GM21825 (cell line): ENCODE measurements at regions not wholly inside any gene's neighbourhood (a gene's known extent, or its start where the extent isn't known, plus 50 kb on each side); places are given as distances from the start of the nearest gene placed in this dataset.

Experiments
- ATAC-seq: cut with Tn5 transposase; IDR thresholded peaks from one replicate; pipeline ENCODE4 v1.9.1; 2021; ENCODE audit warnings: mild to moderate bottlenecking, moderate library complexity; ENCODE audit not compliant: unreplicated experiment

DNA sequence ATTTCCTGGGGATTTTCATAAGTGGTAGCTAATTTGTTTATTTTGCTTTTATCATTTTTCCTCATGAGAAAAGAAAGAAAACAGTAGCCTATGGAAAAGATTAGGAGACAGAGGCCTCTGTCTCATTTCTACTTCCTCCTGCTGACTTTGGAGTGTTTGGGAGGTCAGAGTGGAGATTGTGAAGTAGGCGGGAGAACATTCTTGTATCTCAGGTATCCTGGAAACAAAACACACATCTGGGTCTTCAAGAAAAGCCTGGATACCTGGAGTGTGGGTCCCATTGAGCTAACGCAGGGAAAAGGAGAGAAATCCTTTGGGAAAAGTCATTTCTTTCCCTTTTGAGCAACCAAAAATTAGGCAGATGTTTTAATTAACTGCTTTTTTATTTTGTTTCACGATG lies 161.5 kb upstream of the DMAC1 start:
- ATAC-seq: no peak

- ATAC-seq: no peak
Observed at GRCh38 chr9:7960320-7961050, 160.9 kb upstream of the DMAC1 start.

DNA sequence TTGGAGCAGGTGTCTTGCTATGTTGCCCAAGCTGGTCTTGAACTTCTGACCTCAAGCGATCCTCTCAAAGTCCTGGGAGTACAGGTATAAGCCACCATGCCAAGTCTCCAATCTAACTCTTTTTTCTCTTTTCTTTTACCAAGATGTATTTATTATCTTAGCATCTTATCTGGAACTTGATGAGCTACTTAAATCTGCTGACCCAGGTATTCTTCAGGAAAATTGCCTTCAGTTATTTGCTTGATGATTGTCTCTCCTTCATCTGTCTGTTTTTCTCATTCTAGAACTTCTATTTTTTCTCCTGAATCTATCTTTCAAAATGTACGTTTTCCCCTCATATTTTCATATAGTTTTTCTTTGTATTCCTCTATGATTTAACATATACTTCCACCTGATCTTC lies 158.2 kb upstream of the DMAC1 start:
- no peak for ATAC-seq

DNA sequence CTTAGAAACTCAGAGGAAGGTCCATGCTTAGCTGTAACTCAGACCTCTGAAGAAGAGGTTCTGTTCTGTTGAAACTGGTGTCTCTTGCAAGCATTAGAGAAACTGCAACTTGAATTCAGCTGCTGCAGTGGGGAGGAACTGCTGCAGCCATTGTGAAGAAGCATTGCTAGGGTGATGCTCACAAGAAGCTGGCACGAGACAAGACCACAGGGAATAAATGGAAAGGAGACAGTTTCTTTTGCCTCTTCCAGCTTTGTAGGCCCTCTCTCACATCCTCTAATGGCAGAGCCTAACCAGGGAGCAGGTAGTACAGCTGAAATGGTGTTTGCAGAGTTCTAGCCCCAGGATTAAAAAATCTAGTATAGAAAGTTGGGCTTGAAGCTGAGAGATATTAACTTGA lies 148.0 kb upstream of the DMAC1 start:
- no peak for ATAC-seq

DNA sequence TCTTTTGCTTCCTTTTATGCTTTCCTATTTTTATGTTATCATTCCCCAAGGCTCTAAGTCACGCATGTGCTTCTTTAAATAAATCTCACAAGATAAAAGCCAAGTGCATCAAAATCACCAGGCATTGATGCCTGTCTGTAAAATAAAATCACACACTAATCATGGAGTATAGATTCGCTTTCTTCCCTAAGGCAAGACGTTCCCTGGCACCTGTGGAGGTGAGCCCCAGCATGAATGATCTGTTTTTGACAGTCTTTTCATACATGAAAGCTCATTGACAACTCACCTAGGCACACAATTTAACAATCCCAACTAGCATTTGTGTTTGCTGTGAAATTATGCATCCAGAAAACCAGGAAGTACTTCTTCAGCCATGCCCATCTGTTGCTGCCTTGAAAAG lies 146.9 kb upstream of the DMAC1 start:
- ATAC-seq: no peak

DNA sequence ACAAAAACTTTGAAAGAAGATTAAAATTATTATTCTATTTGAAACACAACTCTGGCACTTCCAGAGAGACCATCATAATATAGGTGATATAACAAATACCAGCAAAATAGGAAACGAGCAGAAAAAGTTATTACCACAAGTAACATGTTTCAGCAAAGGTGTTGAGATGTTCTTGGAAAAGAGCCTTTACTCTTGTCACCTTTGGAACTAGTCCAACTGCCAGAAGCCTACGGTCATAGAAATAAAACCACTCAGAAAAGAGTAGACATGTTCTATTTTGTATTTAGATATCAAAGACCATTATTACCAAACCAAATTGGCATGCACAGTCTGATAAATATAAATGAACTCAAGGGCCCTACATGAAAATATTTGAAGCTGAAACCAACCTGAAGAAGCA lies 145.0 kb upstream of the DMAC1 start:
- ATAC-seq: no peak

DNA sequence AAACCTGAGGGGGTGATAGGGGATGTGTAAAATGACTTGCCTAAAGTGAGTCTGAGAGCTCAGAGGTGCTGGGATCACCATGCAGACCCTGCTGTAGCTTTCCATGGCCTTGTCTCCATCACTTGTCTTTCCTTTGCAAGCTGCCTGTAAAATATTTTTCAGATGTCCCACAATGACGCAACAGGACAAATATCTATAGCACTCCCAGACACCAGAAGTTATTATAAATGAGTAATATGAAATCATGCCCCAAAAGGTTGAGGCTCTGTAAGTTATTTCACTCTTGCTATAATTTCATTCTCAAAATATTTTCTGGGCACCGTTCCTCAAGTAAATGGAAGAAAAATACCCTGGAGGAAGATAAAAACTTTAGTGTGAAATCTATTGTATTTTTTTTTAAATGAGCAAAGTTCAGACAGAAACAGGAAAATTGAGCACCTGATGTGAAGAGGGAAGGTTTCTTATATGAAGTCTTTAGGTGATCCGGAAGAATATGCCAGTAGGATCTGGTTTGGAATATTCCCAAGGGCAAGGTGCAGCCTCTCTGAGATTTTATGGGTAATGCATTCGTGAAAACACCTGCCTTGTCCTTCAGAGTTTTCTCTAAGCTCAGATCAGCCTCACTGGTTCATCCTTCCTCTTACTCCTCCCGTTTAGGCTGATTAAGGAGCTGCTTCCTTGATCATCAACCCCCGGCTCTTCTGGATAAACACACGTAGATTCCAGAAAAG lies 138.3 kb upstream of the DMAC1 start:
- ATAC-seq: no peak

- no peak for ATAC-seq
Observed at GRCh38 chr9:7936996-7937395, 137.4 kb upstream of the DMAC1 start.

GRCh38 chr9:7936163-7936562 lies 136.6 kb upstream of the DMAC1 start:
- ATAC-seq: no peak

DNA sequence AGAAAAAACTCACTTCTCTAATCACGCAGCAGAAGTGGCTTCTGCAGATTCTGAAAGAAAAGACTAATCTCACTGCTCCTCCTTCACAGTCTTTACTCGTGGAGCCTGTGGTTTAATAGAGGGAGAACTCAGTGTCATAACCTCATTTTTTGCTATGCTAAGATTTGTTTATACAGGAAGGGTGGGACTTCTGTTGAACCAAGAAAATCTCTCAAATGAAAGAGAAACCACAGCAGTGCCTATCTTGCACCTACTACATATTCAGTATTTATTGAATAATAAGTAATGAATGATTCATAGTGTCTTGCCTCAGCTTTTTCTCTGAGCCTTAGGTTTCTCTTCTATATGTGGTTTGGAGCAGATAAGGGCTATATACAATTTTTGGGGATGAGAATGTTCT lies 136.1 kb upstream of the DMAC1 start:
- ATAC-seq: peak; percentile 70

- ATAC-seq: no peak
Observed at GRCh38 chr9:7932767-7933166, 133.2 kb upstream of the DMAC1 start.

- no peak for ATAC-seq
Observed at GRCh38 chr9:7930613-7931012, 131.0 kb upstream of the DMAC1 start.

- ATAC-seq: no peak
Observed at GRCh38 chr9:7921545-7922197, 122.1 kb upstream of the DMAC1 start.

GRCh38 chr9:7912037-7912535 lies 112.5 kb upstream of the DMAC1 start:
- ATAC-seq: no peak

DNA sequence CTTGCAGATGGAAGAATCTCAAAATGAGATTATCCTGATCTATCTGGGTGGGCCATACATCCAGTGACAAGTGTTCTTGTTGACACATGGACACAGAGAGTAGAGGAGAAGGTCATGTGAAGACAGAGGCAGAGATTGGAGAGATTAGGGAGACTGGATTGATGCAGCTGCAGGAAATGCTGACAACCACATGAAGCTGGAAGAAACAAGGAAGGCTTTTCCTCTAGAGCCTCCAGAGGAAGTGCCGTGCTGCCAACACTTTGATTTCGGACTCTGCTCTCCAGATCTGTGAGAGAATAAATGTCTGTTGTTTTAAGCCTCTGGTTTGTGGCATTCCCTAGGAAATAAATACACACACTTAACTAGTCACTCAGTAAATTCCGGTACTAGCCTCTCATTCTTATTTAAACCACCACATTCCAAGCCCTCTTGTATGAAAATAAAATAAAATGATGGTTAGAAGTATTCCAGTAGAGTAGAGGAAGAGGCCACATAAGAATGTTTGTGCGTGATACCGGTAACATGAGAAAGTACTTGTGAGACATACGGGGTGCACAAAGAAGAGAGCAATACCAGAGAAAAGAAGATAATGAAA lies 110.9 kb upstream of the DMAC1 start:
- ATAC-seq: no peak

- ATAC-seq: no peak
Observed at GRCh38 chr9:7909537-7909936, 110.0 kb upstream of the DMAC1 start.

DNA sequence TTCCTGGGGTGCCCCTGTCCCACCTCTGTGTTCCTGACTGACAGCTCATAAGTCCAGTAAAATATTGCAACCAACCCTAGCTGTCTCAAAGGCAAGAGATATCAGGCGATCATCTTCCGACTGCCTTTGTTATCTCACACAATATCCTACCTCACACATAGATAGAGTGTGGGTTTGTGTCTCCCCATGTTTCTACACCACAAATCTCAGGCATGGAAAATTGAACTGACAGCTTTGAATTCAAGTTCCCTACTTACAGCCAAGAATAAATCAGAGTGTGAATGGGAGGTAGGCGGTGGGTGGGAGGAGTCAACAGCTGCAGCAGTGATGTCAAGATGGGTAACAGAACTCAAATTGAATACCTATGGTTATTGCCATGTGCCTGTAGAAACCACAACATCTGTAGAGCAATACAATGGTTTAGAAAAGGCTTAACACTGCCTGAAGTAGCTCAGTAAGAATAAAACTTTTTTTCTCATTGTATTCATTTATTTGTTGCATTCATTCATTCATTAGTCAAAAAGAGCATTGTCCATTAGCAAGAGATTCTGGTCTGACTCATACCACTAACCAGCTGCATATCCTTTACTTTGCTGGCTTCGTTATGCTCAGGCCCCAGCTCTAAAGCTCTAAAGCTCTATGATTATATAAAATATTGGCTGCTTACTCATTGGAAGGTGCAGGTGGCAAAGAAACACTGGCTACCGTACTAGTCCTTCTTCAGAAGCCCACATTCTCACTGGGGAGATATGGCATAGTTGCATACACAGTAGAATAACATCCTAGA lies 108.2 kb upstream of the DMAC1 start:
- ATAC-seq: no peak

DNA sequence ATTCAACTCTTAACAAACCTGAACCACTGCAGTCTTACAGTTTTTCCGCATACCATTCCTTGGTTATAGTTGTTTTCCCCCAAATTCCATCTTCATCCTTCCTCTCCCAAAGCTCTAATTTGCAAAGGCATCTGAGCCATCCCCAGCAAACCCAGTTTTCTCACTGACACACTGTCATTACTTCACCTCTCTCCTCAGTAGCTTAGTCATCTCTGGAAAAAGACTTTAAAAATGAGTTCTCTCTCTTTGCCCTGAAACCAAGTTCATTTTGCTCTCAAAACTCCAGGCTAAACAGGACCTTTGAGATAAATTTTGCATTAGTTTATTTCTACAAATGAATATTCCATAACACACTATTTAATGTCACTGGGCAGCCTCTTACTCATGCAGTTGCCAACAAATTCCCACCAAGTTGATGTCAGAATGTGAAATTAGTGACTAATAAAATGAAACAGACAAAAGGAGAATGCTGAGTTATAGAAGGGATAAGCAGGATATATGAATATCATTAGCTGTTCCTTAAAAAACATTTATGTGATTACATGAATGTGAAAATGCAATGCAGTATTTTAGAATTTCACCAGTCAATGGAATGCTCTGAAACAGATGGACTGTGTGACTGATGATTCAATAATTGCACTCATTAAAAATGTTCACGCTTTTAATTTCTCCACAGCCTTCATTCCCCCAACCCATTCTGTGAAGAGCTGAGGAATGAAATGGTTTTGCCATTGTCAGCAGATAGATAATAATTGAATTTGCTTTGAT lies 107.4 kb upstream of the DMAC1 start:
- no peak for ATAC-seq

- no peak for ATAC-seq
Observed at GRCh38 chr9:7901621-7902020, 102.0 kb upstream of the DMAC1 start.

DNA sequence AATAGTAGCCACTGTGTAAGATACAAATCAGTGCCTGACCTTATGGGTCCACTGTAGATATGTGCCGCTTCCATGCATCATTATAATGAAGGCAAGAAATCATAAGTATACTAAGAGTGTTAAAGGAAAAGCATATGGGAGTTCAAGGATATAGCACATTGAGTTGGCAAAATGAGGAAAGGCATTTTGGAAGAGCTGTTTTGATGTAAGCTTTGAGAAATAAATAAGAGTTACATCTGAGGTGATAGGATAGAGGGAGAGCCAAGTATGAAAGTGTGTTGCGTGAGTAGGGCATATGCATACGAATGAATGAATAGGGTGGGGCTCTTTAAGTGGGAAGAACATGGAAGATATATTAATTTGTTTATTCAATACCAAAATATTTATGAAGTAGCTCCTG lies 101.0 kb upstream of the DMAC1 start:
- no peak for ATAC-seq
